ENCODE measurements at regions not wholly inside any gene's neighbourhood (a gene's known extent, or its start where the extent isn't known, plus 50 kb on each side); places are given as distances from the start of the nearest gene placed in this dataset.

GRCh38 chr1:226491093-226491850 is 57.3 kb upstream of the STUM start:
- no peak overlapping the region for H3K4me3 ChIP-seq (replicated peaks; ENCODE audit: insufficient read depth, low read length)
- TF ChIP-seq GABPA (IDR thresholded peaks at IDR 0.05; ENCODE audit: low read depth) (no peak), SPI1 (IDR thresholded peaks at IDR 0.05; ENCODE audit: borderline replicate concordance, low read depth) (no peak), POLR2AphosphoS5 (IDR thresholded peaks at IDR 0.05; ENCODE audit: low read depth) (no peak), CTCF (IDR thresholded peaks at IDR 0.05; ENCODE audit: insufficient read depth, low read length) (no peak), REST (IDR thresholded peaks at IDR 0.05; ENCODE audit: insufficient replicate concordance, low read depth) (no peak)
- H3K27me3 ChIP-seq (ENCODE audit: insufficient read depth, poor library complexity, severe bottlenecking): no peaks in the 10 kb centered on the region
- no peak overlapping the region for H3K27ac ChIP-seq (replicated peaks)
- no peak for DNase-seq (ENCODE audit: low read depth in 1 of 2, low spot score in 1 of 2)

GRCh38 chr1:226492426-226493137 is 56.0 kb upstream of the STUM start:
- no peak for TF ChIP-seq SPI1 (IDR thresholded peaks at IDR 0.05; ENCODE audit: borderline replicate concordance, low read depth)
- no peak for TF ChIP-seq GABPA (IDR thresholded peaks at IDR 0.05; ENCODE audit: low read depth)
- TF ChIP-seq REST (IDR thresholded peaks at IDR 0.05; ENCODE audit: insufficient replicate concordance, low read depth): no peak
- TF ChIP-seq CTCF (IDR thresholded peaks at IDR 0.05; ENCODE audit: insufficient read depth, low read length): no peak
- no peak for TF ChIP-seq POLR2AphosphoS5 (IDR thresholded peaks at IDR 0.05; ENCODE audit: low read depth)
- H3K27me3 ChIP-seq (ENCODE audit: insufficient read depth, poor library complexity, severe bottlenecking): no peaks in the 10 kb centered on the region
- no peak overlapping the region for H3K27ac ChIP-seq (replicated peaks)
- DNase-seq (ENCODE audit: low read depth in 1 of 2, low spot score in 1 of 2): no peak
- no peak overlapping the region for H3K4me3 ChIP-seq (replicated peaks; ENCODE audit: insufficient read depth, low read length)

GRCh38 chr1:226494092-226494609 is 54.4 kb upstream of the STUM start:
- TF ChIP-seq CTCF (IDR thresholded peaks at IDR 0.05; ENCODE audit: insufficient read depth, low read length): no peak
- no peak for TF ChIP-seq GABPA (IDR thresholded peaks at IDR 0.05; ENCODE audit: low read depth)
- TF ChIP-seq SPI1 (IDR thresholded peaks at IDR 0.05; ENCODE audit: borderline replicate concordance, low read depth): no peak
- no peak for TF ChIP-seq REST (IDR thresholded peaks at IDR 0.05; ENCODE audit: insufficient replicate concordance, low read depth)
- TF ChIP-seq POLR2AphosphoS5 (IDR thresholded peaks at IDR 0.05; ENCODE audit: low read depth): no peak
- Histone ChIP-seq H3K4me3 (replicated peaks; ENCODE audit: insufficient read depth, low read length) (no peak overlapping the region), H3K27me3 (ENCODE audit: insufficient read depth, poor library complexity, severe bottlenecking) (no peaks in the 10 kb centered on the region), H3K27ac (replicated peaks) (no peak overlapping the region)
- DNase-seq (ENCODE audit: low read depth in 1 of 2, low spot score in 1 of 2): no peak

Data from HL-60 (cell line).